Keratinocyte (primary cell): ENCODE measurements at regions not wholly inside any gene's neighbourhood (a gene's known extent, or its start where the extent isn't known, plus 50 kb on each side); places are given as distances from the start of the nearest gene placed in this dataset.

Experiments used
- DNase-seq: peaks from one replicate; pipeline ENCODE4 v3.0.0-alpha.2; 2011; ENCODE audit warnings: low read depth, missing footprints, low spot score
- FAIRE-seq: peaks from 2 replicates; lab custom pipeline; 2011; peaks lifted over from hg19 to GRCh38; lab: Jason Lieb, UNC
- H2AFZ ChIP-seq: 2 replicates; pipeline ENCODE4 v1.6.0; 2012; ENCODE audit warnings: low read length, control low read depth, inconsistent platforms; ENCODE audit not compliant: control insufficient read depth
- H3K27ac ChIP-seq: 2 replicates; pipeline ENCODE4 v1.5.1; 2011; ENCODE audit warnings: low read length; ENCODE audit not compliant: control insufficient read depth, insufficient read depth
- H3K27me3 ChIP-seq: 3 replicates; pipeline ENCODE4 v1.6.0; 2011; ENCODE audit warnings: low read length; ENCODE audit not compliant: control insufficient read depth, insufficient read depth; ENCODE audit errors: extremely low read depth
- H3K36me3 ChIP-seq, 2 experiments: 2 replicates in 1 of 2; 3 replicates in 1 of 2; pipeline ENCODE4 v1.5.1; 2011; ENCODE audit warnings: low read length in 2 of 2, mild to moderate bottlenecking in 1 of 2; ENCODE audit not compliant: control insufficient read depth in 2 of 2, insufficient read depth in 2 of 2; ENCODE audit errors: extremely low read depth in 1 of 2
- H3K4me1 ChIP-seq: 3 replicates; pipeline ENCODE4 v1.5.1; 2011; ENCODE audit warnings: low read length; ENCODE audit not compliant: control insufficient read depth, insufficient read depth; ENCODE audit errors: extremely low read depth
- H3K4me2 ChIP-seq: 3 replicates; pipeline ENCODE4 v1.6.0; 2011; ENCODE audit warnings: low read depth, low read length; ENCODE audit not compliant: control insufficient read depth, insufficient read depth; ENCODE audit errors: extremely low read depth
- H3K4me3 ChIP-seq, 3 experiments: fragments of 200-600 bp in 1 of 3; sonication (generic) in 1 of 3; 2 replicates in 2 of 3; 3 replicates in 1 of 3; pipeline ENCODE4 v1.5.1; 2011 to 2016; ENCODE audit warnings: low read length in 3 of 3, mild to moderate bottlenecking in 3 of 3, control low read depth in 2 of 3, inconsistent platforms in 1 of 3, low read depth in 1 of 3, mixed read lengths in 1 of 3, mixed run types in 1 of 3, moderate library complexity in 1 of 3; ENCODE audit not compliant: control insufficient read depth in 2 of 3, insufficient read depth in 2 of 3; ENCODE audit errors: extremely low read depth in 1 of 3
- H3K79me2 ChIP-seq: 2 replicates; pipeline ENCODE4 v1.6.0; 2012; ENCODE audit warnings: low read length; ENCODE audit not compliant: control insufficient read depth, insufficient read depth
- H3K9ac ChIP-seq: 3 replicates; pipeline ENCODE4 v1.6.0; 2011; ENCODE audit warnings: low read length; ENCODE audit not compliant: control insufficient read depth, insufficient read depth; ENCODE audit errors: extremely low read depth
- H3K9me1 ChIP-seq: 3 replicates; pipeline ENCODE4 v1.6.0; 2011; ENCODE audit warnings: low read length; ENCODE audit not compliant: control insufficient read depth, insufficient read depth; ENCODE audit errors: extremely low read depth
- H3K9me3 ChIP-seq: 2 replicates; pipeline ENCODE4 v1.5.1; 2012; ENCODE audit warnings: low read depth, low read length; ENCODE audit not compliant: control insufficient read depth
- H4K20me1 ChIP-seq: 3 replicates; pipeline ENCODE4 v1.6.0; 2011; ENCODE audit warnings: low read length; ENCODE audit not compliant: control insufficient read depth, insufficient read depth; ENCODE audit errors: extremely low read depth
- CTCF ChIP-seq, 3 experiments: IDR thresholded peaks in 1 of 3; conservative IDR thresholded peaks in 1 of 3; optimal IDR thresholded peaks in 1 of 3; 2 replicates in 2 of 3; 3 replicates in 1 of 3; pipeline versions ENCODE3 to v1.5.1; 2011; ENCODE audit warnings: low read length in 3 of 3, mild to moderate bottlenecking in 3 of 3, moderate library complexity in 2 of 3, control low read depth in 1 of 3, inconsistent platforms in 1 of 3; ENCODE audit not compliant: insufficient read depth in 2 of 3; ENCODE audit errors: extremely low read depth in 1 of 3
- EZH2 ChIP-seq: IDR thresholded peaks from one replicate; pipeline ENCODE4 v1.6.1; 2012; ENCODE audit warnings: inconsistent platforms, mild to moderate bottlenecking, low read length, moderate library complexity
- dilution Hi-C: fragments of 300-500 bp; cut with MboI; formaldehyde crosslinking; loops from one replicate; pipeline ENCODE4 v1.7.0; 2020; ENCODE audit warnings: low sequenced_read_pairs; ENCODE audit not compliant: extremely low pct_ligation_motif_present

- Histone ChIP-seq H3K9ac (no peak overlapping the region), H3K9me1 (no peaks in the 10 kb centered on the region), H4K20me1 (no peaks in the 10 kb centered on the region), H3K27me3 (peaks cover 53% of the 10 kb centered on the region), H3K9me3 (no peaks in the 10 kb centered on the region), H3K36me3 (no peaks in the 10 kb centered on the region), H3K4me1 (no peaks in the 10 kb centered on the region), H3K79me2 (no peaks in the 10 kb centered on the region), H3K4me3 (no peak overlapping the region), H3K4me2 (no peak overlapping the region), H3K27ac (no peak overlapping the region), H2AFZ (no peak overlapping the region)
- dilution Hi-C loops, result no loop called here
- TF ChIP-seq EZH2, result no peak
- no peak for TF ChIP-seq CTCF (optimal IDR thresholded peaks at IDR 0.05 in 1 of 3, IDR thresholded peaks at IDR 0.05 in 1 of 3, conservative IDR thresholded peaks at IDR 0.05 in 1 of 3; ENCODE audit: extremely low read depth in 1 of 3, insufficient read depth in 2 of 3, low read length in 3 of 3)
- no peak for FAIRE-seq
- no peak for DNase-seq
These were observed 101.3 kb upstream of the E2F8 start for GRCh38 chr11:19342036-19342435.

GRCh38 chr11:19338375-19338774, 97.6 kb upstream of the E2F8 start:
- TF ChIP-seq CTCF (optimal IDR thresholded peaks at IDR 0.05 in 1 of 3, IDR thresholded peaks at IDR 0.05 in 1 of 3, conservative IDR thresholded peaks at IDR 0.05 in 1 of 3; ENCODE audit: extremely low read depth in 1 of 3, insufficient read depth in 2 of 3, low read length in 3 of 3) (no peak), EZH2 (no peak)
- Histone ChIP-seq H3K9me1 (no peaks in the 10 kb centered on the region), H3K36me3 (no peaks in the 10 kb centered on the region), H4K20me1 (no peaks in the 10 kb centered on the region), H3K4me3 (no peak overlapping the region), H3K4me2 (no peak overlapping the region), H3K9me3 (no peaks in the 10 kb centered on the region), H3K4me1 (no peaks in the 10 kb centered on the region), H3K27ac (no peak overlapping the region), H3K9ac (no peak overlapping the region), H3K79me2 (no peaks in the 10 kb centered on the region), H3K27me3 (peaks cover 30% of the 10 kb centered on the region), H2AFZ (no peak overlapping the region)
- FAIRE-seq, result no peak
- dilution Hi-C loops, result no loop called here
- DNase-seq, result no peak
